ENCODE measurements at regions not wholly inside any gene's neighbourhood (a gene's known extent, or its start where the extent isn't known, plus 50 kb on each side); places are given as distances from the start of the nearest gene placed in this dataset.

GRCh38 chr18:37714691-37715090, 149.1 kb upstream of the CELF4 start:
- no peak for TF ChIP-seq CTCF (IDR thresholded peaks at IDR 0.05; ENCODE audit: insufficient read depth, low read length, poor library complexity, severe bottlenecking)
- TF ChIP-seq EZH2phosphoT487 (conservative IDR thresholded peaks at IDR 0.05; ENCODE audit: low read length): no peak

All from SU-DHL-6 (cell line).